OCI-LY7 (cell line): ENCODE measurements at regions not wholly inside any gene's neighbourhood (a gene's known extent, or its start where the extent isn't known, plus 50 kb on each side); places are given as distances from the start of the nearest gene placed in this dataset.

ENCODE experiments used
- BruUV-seq: library from RNA; stranded (reverse); fragments of 400-500 nt; replicated peaks from 2 replicates; lab custom pipeline; 2021; lab: Mats Ljungman, UMichigan
- CTCF ChIA-PET: fragments of 300-600 bp; sonication (Branson Sonifier 250); formaldehyde crosslinking; loops from one replicate; lab custom pipeline; 2022; ENCODE audit warnings: antibody characterized with exemption; ENCODE audit not compliant: unreplicated experiment; lab: Charles Lee
- POLR2A ChIA-PET: fragments of 300-600 bp; sonication (Branson Sonifier 250); formaldehyde crosslinking; loops from one replicate; lab custom pipeline; 2022; ENCODE audit warnings: antibody characterized with exemption; lab: Charles Lee
- DNase-seq: peaks from one replicate; pipeline ENCODE4 v3.0.0-alpha.2; 2015; ENCODE audit warnings: low spot score
- H2AFZ ChIP-seq: fragments of 200-600 bp; sonication (generic), shearing (Covaris generic); 2 replicates; pipeline ENCODE4 v1.6.1; 2014; ENCODE audit warnings: mild to moderate bottlenecking, antibody characterized with exemption, low read length, moderate library complexity
- H3K27ac ChIP-seq: fragments of 200-600 bp; sonication (generic); 2 replicates; pipeline ENCODE4 v1.5.1; 2014; ENCODE audit warnings: mixed run types, low read depth, mild to moderate bottlenecking, moderate library complexity, low read length, inconsistent platforms; ENCODE audit not compliant: poor library complexity, severe bottlenecking
- H3K36me3 ChIP-seq: fragments of 200-600 bp; sonication (generic); 2 replicates; pipeline ENCODE4 v1.6.1; 2014; ENCODE audit warnings: mild to moderate bottlenecking, antibody characterized with exemption, low read length, moderate library complexity, mixed read lengths; ENCODE audit not compliant: insufficient read depth
- H3K4me1 ChIP-seq: fragments of 200-600 bp; sonication (generic); 2 replicates; pipeline ENCODE4 v1.5.1; 2014; ENCODE audit warnings: mild to moderate bottlenecking, low read length; ENCODE audit not compliant: insufficient read depth, poor library complexity, severe bottlenecking
- H3K4me2 ChIP-seq: fragments of 200-600 bp; sonication (generic); 2 replicates; pipeline ENCODE4 v1.6.1; 2014; ENCODE audit warnings: mild to moderate bottlenecking, low read length
- H3K4me3 ChIP-seq: fragments of 200-600 bp; sonication (generic); 2 replicates; pipeline ENCODE4 v1.5.1; 2014; ENCODE audit warnings: mild to moderate bottlenecking, low read depth, low read length; ENCODE audit not compliant: poor library complexity, severe bottlenecking
- H3K79me2 ChIP-seq: fragments of 200-600 bp; sonication (generic); 2 replicates; pipeline ENCODE4 v1.6.1; 2016; ENCODE audit warnings: low read depth, mild to moderate bottlenecking, low read length, moderate library complexity, mixed read lengths; ENCODE audit not compliant: insufficient read depth
- H3K9me2 ChIP-seq: fragments of 200-600 bp; sonication (generic); 2 replicates; pipeline ENCODE4 v1.6.1; 2016; ENCODE audit warnings: mild to moderate bottlenecking, low read length, mixed read lengths; ENCODE audit not compliant: insufficient read depth
- H3K9me3 ChIP-seq: fragments of 200-600 bp; sonication (generic); 2 replicates; pipeline ENCODE4 v1.6.1; 2014; ENCODE audit warnings: mild to moderate bottlenecking, mixed run types, low read length, mixed read lengths
- H4K20me1 ChIP-seq: fragments of 200-600 bp; sonication (generic); 2 replicates; pipeline ENCODE4 v1.6.1; 2014; ENCODE audit warnings: mild to moderate bottlenecking, antibody characterized with exemption, low read length, moderate library complexity, mixed read lengths; ENCODE audit not compliant: insufficient read depth
- CTCF ChIP-seq: fragments of 200-600 bp; sonication (generic); conservative IDR thresholded peaks from 2 replicates; pipeline ENCODE4 v1.5.1; 2014; ENCODE audit warnings: mild to moderate bottlenecking, antibody characterized with exemption, low read length, moderate library complexity, mixed read lengths
- EZH2phosphoT487 ChIP-seq: fragments of 200-600 bp; sonication (generic); IDR thresholded peaks from 2 replicates; pipeline ENCODE4 v1.6.1; 2018; ENCODE audit warnings: low read depth, borderline replicate concordance, mild to moderate bottlenecking, mixed run types, antibody characterized with exemption, low read length, moderate library complexity, mixed read lengths
- intact Hi-C: fragments of 100-400 bp; cut with micrococcal nuclease; formaldehyde crosslinking; loops from one replicate; pipeline ENCODE4 v1.10.0; 2022; ENCODE audit not compliant: unreplicated experiment

DNA sequence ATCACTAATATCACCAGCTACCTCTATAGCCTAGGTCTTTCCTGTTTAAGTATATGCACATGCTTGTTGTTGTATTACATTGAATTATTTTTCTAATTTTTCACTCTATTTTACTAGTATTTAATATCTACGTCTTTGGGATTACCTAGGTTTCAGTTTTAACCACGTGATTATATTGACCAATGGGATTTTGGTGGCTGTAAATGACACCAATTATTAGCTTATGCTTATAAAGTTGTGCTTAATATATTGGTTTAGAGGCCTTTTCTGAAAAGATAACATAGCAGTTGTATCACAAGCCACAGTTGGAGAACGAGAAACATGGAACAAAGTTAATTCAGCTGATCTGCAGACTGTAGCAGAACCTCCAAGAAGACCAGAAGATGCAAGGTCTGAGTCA is 104.8 kb upstream of the PRDM9 start:
- POLR2A ChIA-PET, result no interaction called here
- CTCF ChIA-PET, result no interaction called here
- Histone ChIP-seq H3K9me3 (peaks cover 5% of the 10 kb centered on the region; the same call in 1 of the 2 replicates), H3K36me3 (no peaks in the 10 kb centered on the region), H3K4me3 (no peak overlapping the region), H3K79me2 (no peaks in the 10 kb centered on the region), H4K20me1 (no peaks in the 10 kb centered on the region), H3K27ac (no peak overlapping the region), H3K9me2 (no peaks in the 10 kb centered on the region), H3K4me2 (no peak overlapping the region), H2AFZ (no peak overlapping the region), H3K4me1 (no peaks in the 10 kb centered on the region)
- TF ChIP-seq EZH2phosphoT487 (no peak), CTCF (no peak)
- intact Hi-C loops, result no loop called here
- no TSS peak for BruUV-seq
- no peak for DNase-seq

DNA sequence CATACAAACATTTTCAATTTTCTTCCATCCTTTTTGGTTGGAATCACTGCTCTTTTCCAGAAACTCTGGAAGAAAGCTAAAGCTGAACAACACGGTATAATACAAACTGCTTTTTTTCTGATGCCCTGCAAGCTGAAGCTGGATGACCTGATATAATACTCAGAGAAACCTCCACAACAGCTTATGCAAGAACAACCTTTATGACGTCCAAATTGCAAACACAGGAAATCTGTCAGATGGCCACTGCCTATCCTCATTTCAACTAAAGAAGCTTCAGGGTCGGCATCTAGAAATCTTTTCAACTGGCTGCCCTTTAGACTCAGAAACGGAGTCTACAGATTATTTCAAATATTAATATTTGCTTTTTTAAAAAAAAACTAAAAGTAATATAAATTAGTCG is 106.5 kb upstream of the PRDM9 start:
- intact Hi-C loops, result no loop called here
- ChIA-PET POLR2A (interaction anchor here (0.5 kb wide), 1 partner anchor 445 kb away, joined by 3 read pairs; no protein-coding TSS in a partner anchor), CTCF (no interaction called here)
- TF ChIP-seq EZH2phosphoT487, result no peak
- no peak for TF ChIP-seq CTCF
- H3K9me2 ChIP-seq, result no peaks in the 10 kb centered on the region
- no peak overlapping the region for H3K4me3 ChIP-seq
- no TSS peak for BruUV-seq
- no peak overlapping the region for H3K4me2 ChIP-seq
- no peak overlapping the region for H3K27ac ChIP-seq
- H3K4me1 ChIP-seq, result no peaks in the 10 kb centered on the region
- H3K79me2 ChIP-seq, result no peaks in the 10 kb centered on the region
- no peak overlapping the region for H2AFZ ChIP-seq
- H4K20me1 ChIP-seq, result no peaks in the 10 kb centered on the region
- H3K36me3 ChIP-seq, result no peaks in the 10 kb centered on the region
- no peak for DNase-seq
- peaks cover 5% of the 10 kb centered on the region; the same call in 1 of the 2 replicates for H3K9me3 ChIP-seq

GRCh38 chr5:23396346-23396745 is 111.1 kb upstream of the PRDM9 start:
- intact Hi-C loops, result no loop called here
- Histone ChIP-seq H4K20me1 (no peaks in the 10 kb centered on the region), H3K27ac (no peak overlapping the region), H3K4me1 (no peaks in the 10 kb centered on the region), H3K4me3 (no peak overlapping the region), H3K36me3 (no peaks in the 10 kb centered on the region), H2AFZ (no peak overlapping the region), H3K9me3 (peaks cover 9% of the 10 kb centered on the region; the same call in 1 of the 2 replicates), H3K4me2 (no peak overlapping the region), H3K79me2 (no peaks in the 10 kb centered on the region), H3K9me2 (no peaks in the 10 kb centered on the region)
- DNase-seq, result no peak
- TF ChIP-seq EZH2phosphoT487, result no peak
- no peak for TF ChIP-seq CTCF
- POLR2A ChIA-PET, result no interaction called here
- no TSS peak for BruUV-seq
- CTCF ChIA-PET, result no interaction called here
